ENCODE measurements at regions not wholly inside any gene's neighbourhood (a gene's known extent, or its start where the extent isn't known, plus 50 kb on each side); places are given as distances from the start of the nearest gene placed in this dataset.
A peak's percentile ranks its signal among the peaks of the same experiment; 100 is the strongest.

GRCh38 chr5:54927097-54927746 is 58.2 kb downstream of the ESM1 start:
- no peak for DNase-seq

DNA sequence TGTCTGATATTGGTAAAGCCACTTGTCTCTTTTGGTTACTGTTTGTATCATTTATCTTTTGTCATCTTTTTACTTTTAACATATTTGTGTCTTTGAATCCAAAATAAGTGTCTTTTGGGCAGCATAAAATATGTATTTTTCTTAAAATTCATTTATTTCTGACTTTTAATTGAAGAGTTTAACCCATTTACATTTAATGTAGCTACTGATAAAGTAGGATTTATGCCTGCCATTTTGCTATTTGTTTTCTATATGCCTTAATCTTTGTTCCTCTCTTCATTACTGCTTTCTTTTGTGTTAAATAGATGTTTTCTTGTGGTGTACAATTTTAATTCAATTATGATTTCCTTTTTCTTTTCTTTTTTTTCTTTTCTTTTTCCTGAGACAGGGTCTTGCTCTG is 60.9 kb downstream of the ESM1 start:
- no peak for DNase-seq

GRCh38 chr5:54917323-54917722 is 68.1 kb downstream of the ESM1 start:
- DNase-seq, result no peak

GRCh38 chr5:54915466-54916027 is 69.8 kb downstream of the ESM1 start:
- no peak for DNase-seq

- DNase-seq, result no peak
Measured at GRCh38 chr5:54912021-54912420, 73.4 kb downstream of the ESM1 start.

- no peak for DNase-seq
Measured at GRCh38 chr5:54909911-54910870, 75.2 kb downstream of the ESM1 start.

DNA sequence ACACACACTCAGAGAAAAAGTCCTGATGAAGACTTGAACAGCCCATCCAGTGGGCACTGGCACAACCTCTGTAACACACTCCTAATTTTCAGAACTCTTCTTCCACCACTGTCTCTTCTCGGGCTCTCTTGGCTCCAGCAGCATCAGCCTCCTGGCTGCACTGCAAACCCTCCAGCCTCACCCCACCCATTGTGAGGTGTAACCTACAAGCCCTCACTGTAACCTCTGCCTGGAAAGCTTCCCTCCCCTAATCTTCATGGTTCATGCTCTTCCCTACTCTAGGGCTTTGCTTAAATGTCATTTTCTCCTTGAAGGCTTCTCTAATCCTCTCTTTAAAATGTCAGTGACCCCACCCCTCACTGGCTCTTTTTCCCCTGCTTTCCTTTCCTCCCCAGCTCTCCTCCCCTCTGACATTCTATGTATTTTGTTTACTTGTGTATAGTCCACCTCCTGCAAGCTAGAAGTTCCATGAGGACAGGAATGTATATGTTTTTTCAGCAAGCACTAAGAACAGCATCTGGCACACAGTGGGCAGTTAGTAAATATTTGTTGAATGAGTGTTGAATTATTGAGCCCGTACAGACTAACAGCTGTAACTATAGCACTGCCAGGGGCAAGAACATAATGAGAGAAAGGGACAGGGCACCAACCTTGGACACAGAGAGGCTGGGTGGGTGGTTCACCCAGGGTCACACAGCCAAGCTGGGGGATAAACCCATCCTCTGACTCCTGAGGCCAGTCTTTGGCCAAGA is 76.4 kb downstream of the ESM1 start:
- no peak for DNase-seq

DNA sequence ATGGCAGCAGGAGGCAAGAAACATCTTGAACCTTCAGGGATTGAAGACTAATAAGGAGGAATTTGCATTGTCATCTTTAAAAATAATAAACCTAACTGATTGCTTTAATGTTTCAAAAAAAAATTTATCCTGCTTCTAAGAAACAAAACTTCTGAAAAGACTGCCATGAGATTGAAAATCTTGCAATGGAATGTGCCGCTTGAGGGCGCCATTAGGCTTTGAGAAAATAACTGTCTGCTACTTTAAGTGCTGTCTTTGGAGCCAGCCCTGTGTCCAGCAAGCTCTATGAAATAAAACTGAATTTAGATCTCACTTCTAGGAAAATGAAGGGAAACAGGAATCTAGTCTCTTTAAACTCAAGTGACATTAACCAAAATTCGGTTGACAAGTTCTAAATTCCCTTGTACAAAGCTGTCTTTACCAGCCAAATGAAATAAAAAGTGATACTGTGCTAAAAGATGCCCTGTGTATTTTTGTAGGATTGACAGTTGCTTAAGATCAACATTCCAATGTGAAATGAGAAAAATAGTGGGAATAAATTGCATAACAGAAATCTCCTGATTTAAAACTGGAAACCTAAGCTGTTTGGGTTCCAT is 79.4 kb downstream of the ESM1 start:
- peak; percentile 76 to 79 for DNase-seq

GRCh38 chr5:54905246-54905795 is 80.1 kb downstream of the ESM1 start:
- no peak for DNase-seq

GRCh38 chr5:54904425-54904824 is 81.0 kb downstream of the ESM1 start:
- no peak for DNase-seq

DNA sequence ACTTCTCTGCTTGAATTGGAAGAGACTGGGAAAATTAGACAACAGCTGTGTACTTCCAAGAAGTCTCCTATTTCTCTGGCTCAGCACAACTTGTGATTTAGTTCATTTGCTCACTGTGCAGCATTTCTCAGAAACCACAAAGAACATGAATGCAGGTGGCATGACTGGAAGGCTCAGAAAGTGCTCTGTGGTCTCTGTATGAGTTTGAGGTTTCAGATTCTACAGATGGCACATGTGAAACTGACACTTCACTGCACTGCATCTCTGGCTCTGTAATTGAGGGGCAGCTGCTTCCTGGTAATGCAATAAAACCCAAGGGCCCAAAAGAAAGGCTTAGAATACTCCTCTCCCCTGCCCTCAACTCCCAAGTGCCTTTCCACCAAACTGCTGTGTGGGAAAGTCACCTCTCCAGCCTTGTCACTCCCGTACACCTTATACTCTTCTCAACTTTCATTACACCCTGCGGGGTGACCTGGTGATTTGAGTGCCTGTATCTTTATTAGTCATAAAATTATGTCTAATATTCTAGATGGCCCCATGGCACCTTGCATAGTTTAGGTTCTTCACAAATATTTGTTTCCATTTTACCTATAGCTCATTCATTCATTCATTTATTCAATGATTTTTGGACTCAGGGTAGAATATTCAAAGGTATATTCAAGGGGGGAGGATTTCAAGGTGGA is 82.5 kb downstream of the ESM1 start:
- DNase-seq, result peak; percentile 43 to 48

DNA sequence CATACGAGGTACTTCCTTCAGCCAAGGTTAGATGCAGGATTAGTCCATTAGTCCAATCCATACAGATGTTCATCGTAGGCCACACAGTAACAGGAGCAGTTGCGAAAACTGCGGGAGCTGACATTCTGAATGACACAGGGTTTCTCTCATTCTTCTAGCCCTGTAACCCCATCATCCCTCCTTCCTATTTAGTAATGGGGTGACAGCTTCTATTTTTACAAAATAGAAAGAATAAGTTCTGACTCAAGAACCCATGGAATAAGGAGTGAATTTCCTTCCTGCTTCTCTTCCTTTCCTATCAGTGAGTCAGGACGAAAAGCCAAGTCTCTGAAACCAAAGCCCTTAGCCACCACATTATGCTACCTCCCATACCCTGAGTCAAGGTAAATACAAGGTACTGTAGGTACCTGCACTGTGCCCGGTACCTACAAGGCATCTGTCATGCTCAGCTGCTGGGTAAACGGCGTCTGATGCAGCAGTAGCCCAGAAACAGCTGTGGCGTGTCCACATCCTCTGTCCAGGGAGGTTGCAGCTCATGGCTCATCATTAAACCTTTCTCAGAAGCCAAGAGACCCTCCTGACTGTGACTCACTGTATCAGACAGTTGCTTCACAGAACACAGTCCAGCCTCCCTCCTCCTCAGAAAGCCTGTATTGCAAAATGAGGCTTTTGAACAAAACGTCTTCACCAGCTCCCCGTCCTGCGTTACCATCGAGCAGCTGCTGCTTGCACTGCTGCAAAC is 84.2 kb downstream of the ESM1 start:
- DNase-seq, result no peak

DNA sequence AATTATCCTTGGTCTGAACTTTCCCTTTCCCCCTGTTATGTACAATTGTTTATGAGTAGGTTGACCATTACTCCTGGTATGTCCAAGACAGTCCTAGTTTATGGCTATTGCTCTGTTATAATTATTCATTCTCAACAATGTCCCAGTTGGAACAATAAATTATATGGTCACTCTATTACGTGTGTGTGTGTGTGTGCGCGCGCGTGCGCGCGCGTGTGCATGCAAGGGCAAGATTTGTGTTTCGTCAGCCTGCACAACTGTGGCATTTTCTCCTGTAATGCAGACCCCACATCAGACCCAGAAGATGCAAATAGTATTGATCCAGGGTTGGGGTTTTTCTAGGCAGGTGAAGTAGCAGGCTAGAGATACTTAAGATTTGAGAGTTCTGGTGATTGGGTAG is 88.4 kb downstream of the ESM1 start:
- no peak for DNase-seq

DNA sequence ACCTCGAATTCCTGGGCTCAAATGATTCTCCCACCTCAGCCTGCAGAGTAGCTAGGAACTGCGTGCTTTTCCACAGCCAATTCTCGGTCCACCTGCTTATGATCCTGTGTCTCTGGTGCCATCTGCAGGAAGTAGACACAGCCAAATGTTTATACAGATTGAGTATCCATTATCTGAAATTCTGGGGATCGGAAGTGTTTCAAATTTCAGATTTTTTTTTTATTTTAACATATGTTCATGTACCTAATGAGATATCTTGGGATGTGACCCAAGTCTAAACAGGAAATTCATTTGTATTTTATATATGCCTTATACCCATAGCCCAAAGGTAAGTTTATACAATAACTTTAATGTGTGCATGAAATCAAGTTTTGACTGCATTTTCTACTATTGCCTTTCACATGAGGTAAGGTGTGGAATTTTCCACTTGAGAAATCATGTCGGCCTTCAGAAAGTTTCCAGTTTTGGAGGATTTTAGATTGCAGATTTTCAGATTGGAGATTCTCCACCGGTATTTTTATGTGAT is 89.5 kb downstream of the ESM1 start:
- DNase-seq, result no peak

DNA sequence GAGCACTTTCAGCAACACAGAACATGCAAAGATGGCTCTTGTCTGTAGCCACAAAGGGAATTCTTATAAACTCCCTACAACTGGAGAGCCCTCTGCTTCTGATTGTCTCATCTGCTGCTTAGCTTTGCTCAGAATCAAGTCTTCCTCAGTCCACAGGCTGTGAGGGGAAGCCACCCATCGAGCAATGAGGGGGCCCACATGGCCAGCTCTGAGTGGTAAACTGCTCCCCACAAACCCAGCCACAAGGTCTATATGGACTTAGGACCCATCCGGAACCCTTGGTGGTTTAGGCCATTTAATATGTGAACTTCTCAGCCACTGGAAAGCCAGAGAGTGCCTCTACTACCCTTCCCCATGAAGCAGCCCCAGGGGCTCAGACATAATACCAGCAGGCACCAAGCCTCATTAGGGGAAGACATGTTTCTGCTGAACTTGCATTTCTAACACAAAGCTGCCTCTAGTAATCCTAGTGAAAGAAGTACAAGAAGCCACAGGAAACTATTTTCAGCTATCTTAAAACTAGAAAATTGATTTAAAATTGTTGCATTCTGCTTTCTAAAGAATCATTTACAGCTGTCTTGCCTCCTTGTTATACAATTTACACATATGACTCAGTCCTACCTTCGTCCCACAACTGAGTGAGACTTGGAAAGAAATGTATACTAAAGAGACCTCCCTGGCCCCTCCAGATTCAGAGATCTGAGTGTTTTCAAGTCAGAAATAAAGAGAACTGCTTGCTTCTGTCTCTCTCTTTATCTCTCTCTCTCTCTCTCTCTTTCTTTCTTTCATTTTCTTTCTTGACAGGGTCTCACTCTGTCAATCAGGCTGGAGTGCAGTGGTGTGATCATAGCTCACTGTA is 90.2 kb downstream of the ESM1 start:
- no peak for DNase-seq

- DNase-seq, result no peak
Measured at GRCh38 chr5:54889826-54890225, 95.6 kb downstream of the ESM1 start.

GRCh38 chr5:54887663-54888062 is 97.7 kb downstream of the ESM1 start:
- DNase-seq, result no peak

DNA sequence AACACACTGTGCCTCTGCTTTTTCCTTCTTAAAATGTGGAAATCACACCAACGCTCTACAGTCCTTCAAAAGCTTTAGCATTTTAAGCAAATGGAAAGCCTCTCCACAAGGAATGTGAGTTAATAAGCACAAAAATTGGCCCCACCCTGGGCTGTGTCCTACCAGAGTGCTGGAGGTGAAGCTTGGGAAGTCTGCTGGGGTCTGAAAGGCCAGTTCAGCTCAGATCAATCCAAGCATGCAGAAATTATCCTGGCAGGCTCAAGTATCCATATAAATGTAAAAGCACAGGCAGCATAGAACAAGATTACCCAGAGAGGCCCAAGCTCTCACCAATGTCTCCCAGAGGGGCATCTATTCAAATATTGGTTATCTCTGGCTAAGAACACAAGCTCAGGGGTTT is 98.5 kb downstream of the ESM1 start:
- DNase-seq, result no peak

- DNase-seq, result no peak
Measured at GRCh38 chr5:54885636-54886035, 99.8 kb downstream of the ESM1 start.

DNA sequence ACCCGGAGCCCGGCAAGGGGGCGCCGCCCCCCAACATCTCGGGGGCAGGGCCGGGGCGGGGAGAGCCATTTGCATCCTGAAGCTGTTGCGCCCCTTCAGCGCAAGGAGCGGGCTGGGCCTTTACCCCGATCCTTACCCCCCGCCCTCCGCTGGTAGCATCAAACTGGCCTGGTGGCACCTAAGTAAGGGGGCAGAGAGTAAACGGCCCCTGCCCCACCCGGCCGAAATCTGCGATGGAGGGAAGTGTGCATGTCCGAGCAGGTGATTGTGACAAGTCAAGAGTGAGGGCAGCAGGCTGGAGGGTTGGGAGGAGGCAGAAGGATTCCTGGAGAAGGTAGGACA is 101.2 kb downstream of the ESM1 start:
- DNase-seq, result no peak
